SJSA1 (cell line): ENCODE measurements at regions not wholly inside any gene's neighbourhood (a gene's known extent, or its start where the extent isn't known, plus 50 kb on each side); places are given as distances from the start of the nearest gene placed in this dataset.

Experiments used
- DNase-seq, 2 experiments: peaks; one replicate each; pipeline ENCODE4 v3.0.0-alpha.2; 2015 to 2020; ENCODE audit warnings: low spot score in 2 of 2, low read depth in 1 of 2
- H3K27ac ChIP-seq: fragments of 250-450 bp; sonication (Bioruptor Pico); 2 replicates; pipeline ENCODE4 v1.5.1; 2020; ENCODE audit warnings: mild to moderate bottlenecking, moderate library complexity
- H3K27me3 ChIP-seq: fragments of 250-450 bp; sonication (Bioruptor Pico); replicated peaks from 2 replicates; pipeline ENCODE4 v1.5.1; 2020; ENCODE audit warnings: mild to moderate bottlenecking, moderate library complexity
- H3K36me3 ChIP-seq: fragments of 250-450 bp; sonication (Bioruptor Pico); 2 replicates; pipeline ENCODE4 v1.5.1; 2020; ENCODE audit warnings: mild to moderate bottlenecking
- H3K4me1 ChIP-seq: fragments of 250-450 bp; sonication (Bioruptor Pico); replicated peaks from 2 replicates; pipeline ENCODE4 v1.6.1; 2021; ENCODE audit warnings: mild to moderate bottlenecking
- H3K4me3 ChIP-seq: fragments of 250-450 bp; sonication (Bioruptor Pico); 2 replicates; pipeline ENCODE4 v1.5.1; 2020; ENCODE audit warnings: mild to moderate bottlenecking
- H3K9me3 ChIP-seq: fragments of 250-450 bp; sonication (Bioruptor Pico); replicated peaks from 2 replicates; pipeline ENCODE4 v1.5.1; 2020; ENCODE audit warnings: mild to moderate bottlenecking

DNA sequence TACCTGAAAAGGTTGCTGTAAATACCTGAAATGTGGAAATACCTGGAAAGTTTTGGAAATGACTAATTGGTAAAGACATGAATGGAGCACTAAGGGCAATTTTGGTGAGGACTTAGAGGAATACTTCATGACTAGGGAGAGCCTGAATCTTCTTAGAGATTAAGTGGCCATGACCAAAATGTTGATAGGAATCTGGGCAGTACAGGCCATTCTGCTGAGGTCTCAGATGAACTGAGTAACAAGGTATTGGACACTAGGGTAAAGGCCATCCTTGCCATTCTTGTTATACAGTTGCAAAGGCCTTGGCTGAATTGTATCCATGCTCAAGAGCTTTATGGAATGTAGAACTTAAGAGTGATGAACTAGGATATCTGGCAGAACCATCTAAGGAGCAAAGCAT lies 742.9 kb upstream of the RAB6C start:
- no peak overlapping the region for H3K27ac ChIP-seq
- no peak overlapping the region for H3K4me3 ChIP-seq
- no peaks in the 10 kb centered on the region for H3K27me3 ChIP-seq
- DNase-seq, result no peak
- H3K4me1 ChIP-seq, result no peaks in the 10 kb centered on the region
- no peaks in the 10 kb centered on the region for H3K9me3 ChIP-seq
- H3K36me3 ChIP-seq, result no peaks in the 10 kb centered on the region

DNA sequence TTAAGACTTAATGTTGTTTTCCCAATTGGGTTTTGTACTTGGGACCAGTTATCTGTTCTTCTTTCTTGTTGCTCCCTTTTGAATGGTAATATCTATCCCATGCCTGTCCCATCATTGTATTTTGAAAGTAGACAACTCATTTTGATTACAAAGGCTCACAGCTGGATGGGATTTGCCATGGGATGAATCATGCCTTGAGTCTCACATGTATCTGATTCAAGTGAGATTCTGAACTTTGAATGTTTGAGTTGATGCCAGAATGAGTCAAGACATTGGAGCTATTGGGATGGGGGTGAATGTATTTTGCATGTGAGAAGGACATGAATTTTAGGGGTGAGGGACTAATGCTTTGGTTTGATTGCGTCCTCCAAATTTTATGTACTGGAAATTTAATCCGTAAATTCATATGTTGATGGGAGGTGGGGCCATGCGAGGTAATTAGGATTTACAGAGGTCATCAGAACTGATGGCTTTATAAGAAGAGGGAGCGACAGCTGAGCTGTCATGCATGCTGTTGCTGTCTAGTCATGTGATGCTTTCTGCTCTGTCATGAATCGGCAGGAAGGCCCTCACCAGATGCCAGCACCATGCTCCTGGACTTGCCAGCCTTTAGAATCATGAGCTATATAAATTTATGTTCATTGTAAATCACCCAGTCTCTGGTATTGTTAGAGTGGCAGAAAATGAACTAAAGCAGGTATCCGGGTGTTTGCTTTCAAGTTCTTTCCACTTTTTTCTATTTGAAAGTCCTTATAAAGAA lies 741.3 kb upstream of the RAB6C start:
- Histone ChIP-seq H3K4me3 (no peak overlapping the region), H3K4me1 (no peaks in the 10 kb centered on the region), H3K27ac (no peak overlapping the region), H3K27me3 (no peaks in the 10 kb centered on the region), H3K9me3 (no peaks in the 10 kb centered on the region), H3K36me3 (no peaks in the 10 kb centered on the region)
- no peak for DNase-seq

DNA sequence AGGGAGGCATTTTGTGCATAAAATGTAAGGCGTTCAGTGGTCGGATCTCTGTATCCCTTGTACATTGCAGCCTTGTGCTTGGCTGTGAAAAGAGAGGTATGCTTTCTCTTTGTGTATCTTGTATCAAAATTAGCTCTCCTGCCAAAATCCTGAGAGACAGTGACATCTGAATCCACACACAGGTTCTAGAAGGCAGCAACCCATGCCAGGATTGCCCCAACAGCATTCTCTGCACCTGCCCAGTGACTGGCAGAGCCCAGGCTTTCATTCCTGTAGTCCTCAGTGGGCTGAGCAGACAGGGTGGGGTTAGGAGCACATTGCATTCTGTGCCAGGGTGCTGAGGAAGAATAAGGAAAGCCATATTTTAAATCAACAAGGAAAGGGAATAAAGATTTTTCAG lies 740.3 kb upstream of the RAB6C start:
- no peaks in the 10 kb centered on the region for H3K9me3 ChIP-seq
- H3K4me1 ChIP-seq, result no peaks in the 10 kb centered on the region
- H3K27me3 ChIP-seq, result no peaks in the 10 kb centered on the region
- no peak for DNase-seq
- no peak overlapping the region for H3K4me3 ChIP-seq
- no peak overlapping the region for H3K27ac ChIP-seq
- no peaks in the 10 kb centered on the region for H3K36me3 ChIP-seq

DNA sequence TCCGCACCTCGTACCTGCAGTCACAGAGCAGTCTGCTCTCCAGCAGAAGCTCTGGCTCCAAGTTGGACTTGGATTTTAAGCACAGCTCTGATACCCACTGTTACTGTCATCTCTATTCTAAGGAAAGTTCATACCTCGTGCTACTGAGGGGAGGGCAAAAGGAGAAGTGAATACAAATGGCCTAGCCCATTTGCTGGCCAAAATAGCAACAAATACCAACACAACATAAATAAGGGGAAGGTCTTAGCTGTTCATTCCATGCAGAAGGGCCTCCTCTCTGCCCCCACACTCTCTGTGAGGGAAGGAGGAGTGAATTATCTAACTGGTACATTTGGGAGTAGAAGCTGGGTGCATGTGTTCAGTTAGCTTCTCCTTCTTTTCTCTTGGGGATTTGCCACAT lies 739.4 kb upstream of the RAB6C start:
- no peaks in the 10 kb centered on the region for H3K9me3 ChIP-seq
- H3K27me3 ChIP-seq, result no peaks in the 10 kb centered on the region
- no peak overlapping the region for H3K4me3 ChIP-seq
- no peak overlapping the region for H3K27ac ChIP-seq
- H3K36me3 ChIP-seq, result no peaks in the 10 kb centered on the region
- DNase-seq, result no peak
- no peaks in the 10 kb centered on the region for H3K4me1 ChIP-seq

DNA sequence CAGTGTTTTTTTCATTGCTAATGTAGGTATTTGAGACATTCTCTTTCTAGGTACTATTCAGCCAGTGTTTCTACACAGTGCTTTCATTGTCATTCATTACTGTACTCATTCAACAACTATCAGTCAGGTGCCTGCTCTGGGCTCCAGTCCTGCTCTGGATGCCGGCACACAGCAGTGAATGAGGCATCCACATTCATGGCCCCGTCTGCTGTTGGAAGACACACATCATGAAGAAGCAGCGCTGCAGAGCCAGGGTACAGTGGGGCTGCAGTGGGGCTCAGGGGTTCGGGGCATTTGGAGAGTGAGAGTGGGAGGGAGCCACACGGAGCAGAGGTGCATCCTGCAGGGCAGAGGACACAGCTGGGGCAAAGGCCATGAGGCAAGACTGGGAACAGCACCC lies 737.2 kb upstream of the RAB6C start:
- Histone ChIP-seq H3K27me3 (no peaks in the 10 kb centered on the region), H3K27ac (no peak overlapping the region), H3K9me3 (no peaks in the 10 kb centered on the region), H3K4me1 (no peaks in the 10 kb centered on the region), H3K4me3 (no peak overlapping the region), H3K36me3 (no peaks in the 10 kb centered on the region)
- no peak for DNase-seq

DNA sequence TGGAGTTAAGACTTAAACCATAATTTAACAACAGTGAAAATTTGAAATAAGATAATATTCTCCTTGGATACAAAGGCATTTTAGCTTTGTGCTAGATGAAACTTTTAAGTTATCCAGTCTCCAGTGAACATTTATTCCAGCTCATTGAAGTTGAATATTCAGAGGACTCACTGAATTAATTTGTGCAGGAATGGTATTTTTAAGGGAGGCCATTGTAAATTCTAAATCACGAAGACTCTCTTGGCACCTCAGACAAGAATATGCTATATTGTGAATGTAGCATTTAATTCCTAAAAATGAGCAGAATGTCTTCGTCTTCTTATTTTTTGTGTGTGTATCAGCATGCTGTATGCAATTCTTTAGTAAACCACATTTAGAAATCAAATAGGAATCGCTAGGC lies 731.7 kb upstream of the RAB6C start:
- H3K27ac ChIP-seq, result no peak overlapping the region
- no peaks in the 10 kb centered on the region for H3K36me3 ChIP-seq
- H3K27me3 ChIP-seq, result no peaks in the 10 kb centered on the region
- no peak for DNase-seq
- H3K4me3 ChIP-seq, result no peak overlapping the region
- H3K9me3 ChIP-seq, result no peaks in the 10 kb centered on the region
- H3K4me1 ChIP-seq, result no peaks in the 10 kb centered on the region

DNA sequence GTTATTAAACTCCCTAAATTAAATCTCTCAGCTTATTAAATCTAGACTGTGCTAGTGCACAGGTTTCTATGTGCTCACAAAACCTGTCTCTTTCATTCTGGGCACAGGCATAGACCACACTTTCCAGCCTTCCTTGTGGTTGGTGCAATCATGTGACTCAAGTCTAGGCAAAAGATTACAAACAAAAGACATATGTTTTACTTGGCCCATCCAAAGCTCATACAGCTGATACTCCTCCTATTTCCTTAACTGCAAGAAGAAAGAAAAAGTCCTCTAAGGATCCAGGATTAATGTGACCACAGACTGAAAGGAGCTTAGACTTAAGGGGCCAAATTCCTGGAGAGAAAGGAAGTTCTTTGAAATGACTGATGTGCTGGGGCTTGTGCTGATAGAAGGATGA lies 731.3 kb upstream of the RAB6C start:
- H3K9me3 ChIP-seq, result no peaks in the 10 kb centered on the region
- H3K27ac ChIP-seq, result no peak overlapping the region
- H3K4me3 ChIP-seq, result no peak overlapping the region
- no peaks in the 10 kb centered on the region for H3K27me3 ChIP-seq
- no peaks in the 10 kb centered on the region for H3K36me3 ChIP-seq
- no peak for DNase-seq
- no peaks in the 10 kb centered on the region for H3K4me1 ChIP-seq

DNA sequence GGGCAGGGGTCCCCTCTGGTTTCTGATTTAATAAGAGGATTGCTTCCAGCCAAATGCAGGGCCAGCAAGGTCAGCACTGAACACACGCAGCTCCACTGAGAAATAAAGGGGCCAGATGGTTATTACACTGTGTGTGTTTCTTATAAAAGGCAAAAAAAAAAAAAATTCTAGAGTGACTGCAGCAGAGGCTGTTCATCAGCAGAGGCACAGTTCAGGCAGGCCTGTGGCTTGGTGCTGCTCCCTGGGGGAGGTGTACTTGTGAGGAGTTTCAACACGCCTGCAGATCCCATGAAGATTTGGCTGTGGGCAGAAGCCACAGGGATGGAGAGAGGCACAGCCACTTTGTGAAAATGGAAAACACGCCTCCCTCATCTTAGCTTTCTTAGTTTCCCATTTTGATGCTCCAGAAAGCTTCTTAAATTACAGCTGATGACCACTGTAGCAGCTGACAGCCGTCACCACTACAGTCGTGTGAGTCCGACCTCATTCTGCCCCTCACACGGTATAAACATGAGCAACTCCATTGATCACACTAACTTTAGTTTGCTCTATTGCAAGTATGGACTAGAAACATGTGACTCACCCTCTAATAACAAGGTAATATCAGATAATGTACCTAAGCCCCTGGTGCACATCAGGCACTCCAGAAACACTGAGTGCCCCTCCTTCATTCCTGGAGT lies 726.5 kb upstream of the RAB6C start:
- Histone ChIP-seq H3K4me1 (no peaks in the 10 kb centered on the region), H3K36me3 (no peaks in the 10 kb centered on the region), H3K9me3 (no peaks in the 10 kb centered on the region), H3K27me3 (no peaks in the 10 kb centered on the region), H3K27ac (no peak overlapping the region), H3K4me3 (no peak overlapping the region)
- DNase-seq, result no peak

DNA sequence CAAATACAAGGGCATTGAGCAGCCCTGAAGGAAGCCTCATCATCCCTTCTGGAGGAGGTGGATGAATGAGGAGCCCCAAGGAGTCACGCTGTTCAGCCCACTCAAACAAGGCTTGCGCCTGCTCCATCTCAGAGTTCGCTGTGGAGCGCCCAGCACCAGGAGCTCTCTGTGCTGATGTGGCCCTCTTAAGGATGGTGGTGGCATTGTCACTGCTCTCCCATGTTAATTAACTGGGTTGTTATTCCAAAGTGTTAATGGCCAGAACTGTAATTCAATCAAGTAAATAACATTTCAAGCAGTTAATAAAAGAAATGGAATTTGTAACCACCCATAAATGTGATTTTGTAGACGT lies 726.0 kb upstream of the RAB6C start:
- Histone ChIP-seq H3K27me3 (no peaks in the 10 kb centered on the region), H3K4me1 (no peaks in the 10 kb centered on the region), H3K27ac (no peak overlapping the region), H3K4me3 (no peak overlapping the region), H3K9me3 (no peaks in the 10 kb centered on the region), H3K36me3 (no peaks in the 10 kb centered on the region)
- DNase-seq, result no peak

DNA sequence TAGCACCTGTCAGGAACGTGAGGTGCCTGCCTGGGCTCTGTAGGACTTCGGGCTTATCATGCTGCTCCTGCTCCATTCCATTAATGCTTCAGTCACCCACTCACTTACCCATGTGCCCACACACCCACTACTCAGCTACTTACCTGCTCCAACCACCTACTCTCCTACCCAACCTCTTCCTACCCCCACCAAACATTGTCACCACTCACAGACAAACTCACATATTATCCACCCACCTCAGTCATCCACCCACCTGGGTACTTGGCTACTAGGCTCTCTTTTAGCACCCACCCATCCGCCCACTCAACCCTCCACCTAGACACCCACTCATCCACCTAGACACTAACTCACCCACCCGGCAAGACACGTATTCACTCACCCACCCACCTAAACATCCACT lies 724.7 kb upstream of the RAB6C start:
- Histone ChIP-seq H3K4me1 (no peaks in the 10 kb centered on the region), H3K27me3 (no peaks in the 10 kb centered on the region)

DNA sequence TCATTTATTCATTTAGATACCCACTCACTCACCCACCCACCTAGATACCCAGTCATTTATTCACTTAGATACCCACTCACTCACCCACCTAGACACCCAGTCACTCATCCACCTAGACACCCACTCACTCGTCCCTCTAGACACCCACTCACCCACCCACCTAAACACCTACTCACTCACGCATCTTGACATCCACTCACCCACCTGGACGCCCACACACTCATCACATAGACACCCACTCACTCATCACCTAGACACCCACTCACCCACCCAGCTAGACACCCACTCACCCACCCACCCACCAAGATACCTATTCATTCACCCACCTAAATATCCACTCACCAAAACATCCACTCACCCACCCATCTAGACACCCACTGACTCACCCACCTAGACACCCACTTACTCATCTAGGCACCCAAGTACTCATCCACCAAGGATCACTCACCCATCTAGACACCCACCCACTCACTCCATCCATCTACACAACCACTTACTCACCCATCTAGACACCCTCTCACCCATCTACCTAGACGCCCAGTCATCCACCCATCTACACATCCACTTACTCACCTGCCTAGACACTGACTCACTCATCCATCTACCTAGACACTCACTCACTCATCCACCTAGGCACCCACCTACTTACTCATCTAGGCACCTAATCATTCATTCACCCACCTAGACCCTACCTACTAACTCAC lies 723.7 kb upstream of the RAB6C start:
- Histone ChIP-seq H3K27ac (no peak overlapping the region), H3K27me3 (no peaks in the 10 kb centered on the region), H3K4me3 (no peak overlapping the region), H3K9me3 (peaks cover 4% of the 10 kb centered on the region; the same call in 1 of the 2 replicates), H3K36me3 (no peaks in the 10 kb centered on the region), H3K4me1 (no peaks in the 10 kb centered on the region)
- DNase-seq, result no peak

More for the DNA sequence above, 724.7 kb upstream of the RAB6C start:
- no peak for DNase-seq
- H3K4me3 ChIP-seq, result no peak overlapping the region
- H3K36me3 ChIP-seq, result no peaks in the 10 kb centered on the region
- H3K9me3 ChIP-seq, result peaks cover 4% of the 10 kb centered on the region; the same call in 1 of the 2 replicates
- H3K27ac ChIP-seq, result no peak overlapping the region

DNA sequence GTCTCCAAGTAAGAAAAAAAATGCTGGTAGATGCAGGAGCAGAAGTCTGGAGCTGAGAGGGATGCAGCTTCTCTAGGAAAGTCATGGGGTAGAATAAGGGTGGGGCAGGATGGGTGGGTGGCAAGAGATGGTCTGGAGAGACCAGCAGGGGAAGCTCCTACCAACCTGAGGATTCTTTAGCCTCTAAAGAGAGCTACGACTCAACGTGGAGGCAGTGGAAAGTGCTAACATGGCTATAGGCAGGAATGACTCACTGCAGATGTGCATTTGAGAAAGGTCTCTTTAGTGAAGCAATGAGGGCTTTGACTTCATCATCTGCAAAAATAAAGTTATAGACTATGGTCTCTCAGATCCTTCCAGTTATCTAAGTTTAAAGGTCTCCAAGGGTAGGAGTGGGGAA lies 722.8 kb upstream of the RAB6C start:
- Histone ChIP-seq H3K4me3 (no peak overlapping the region), H3K27me3 (no peaks in the 10 kb centered on the region), H3K27ac (no peak overlapping the region), H3K36me3 (no peaks in the 10 kb centered on the region), H3K4me1 (no peaks in the 10 kb centered on the region), H3K9me3 (peaks cover 4% of the 10 kb centered on the region; the same call in 1 of the 2 replicates)
- DNase-seq, result no peak

DNA sequence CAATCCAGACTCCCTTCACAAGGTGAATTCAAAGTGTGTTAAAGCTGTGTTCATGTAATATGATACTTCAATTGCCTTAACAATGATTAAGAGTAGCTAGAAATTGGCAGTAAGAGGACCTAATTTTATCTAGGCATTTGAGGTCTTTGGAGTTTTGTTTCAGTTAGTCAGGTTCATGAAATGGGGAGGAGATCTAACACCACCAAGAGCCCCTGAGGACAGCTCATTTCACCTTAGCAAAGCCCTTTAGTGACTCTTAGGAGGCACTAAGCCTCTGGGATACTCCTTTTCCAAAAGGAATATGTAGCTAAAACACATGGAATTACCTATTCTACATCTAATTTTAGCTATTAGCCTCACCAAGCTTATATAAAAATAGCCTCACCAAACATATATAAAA lies 716.5 kb upstream of the RAB6C start:
- no peaks in the 10 kb centered on the region for H3K4me1 ChIP-seq
- DNase-seq, result no peak
- no peak overlapping the region for H3K27ac ChIP-seq
- peaks cover 9% of the 10 kb centered on the region for H3K9me3 ChIP-seq
- no peak overlapping the region for H3K4me3 ChIP-seq
- H3K36me3 ChIP-seq, result no peaks in the 10 kb centered on the region
- no peaks in the 10 kb centered on the region for H3K27me3 ChIP-seq

DNA sequence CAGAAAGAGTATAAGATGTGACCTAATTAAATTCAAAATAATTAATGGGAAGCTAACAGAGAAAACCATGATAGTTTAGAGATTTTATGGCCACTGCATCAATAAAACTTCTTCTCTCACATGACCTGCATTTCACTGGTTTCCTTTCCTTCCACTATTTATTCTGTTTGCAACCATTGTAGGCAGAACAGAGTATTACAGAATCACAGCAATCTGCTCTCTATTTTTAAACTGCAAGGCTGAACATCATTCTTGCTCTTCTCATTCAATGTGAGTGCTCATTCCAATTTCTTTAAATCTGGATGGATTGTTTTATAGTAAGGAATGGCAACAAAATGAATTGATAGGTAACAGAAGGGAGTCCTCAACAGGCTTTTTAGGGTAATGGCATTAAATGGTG lies 715.5 kb upstream of the RAB6C start:
- Histone ChIP-seq H3K27me3 (no peaks in the 10 kb centered on the region), H3K27ac (no peak overlapping the region), H3K36me3 (no peaks in the 10 kb centered on the region), H3K4me3 (no peak overlapping the region), H3K4me1 (no peaks in the 10 kb centered on the region), H3K9me3 (peaks cover 9% of the 10 kb centered on the region)
- DNase-seq, result no peak
